Loucy (cell line): ENCODE measurements at regions not wholly inside any gene's neighbourhood (a gene's known extent, or its start where the extent isn't known, plus 50 kb on each side); places are given as distances from the start of the nearest gene placed in this dataset.
"Not testable (repeated sequence)": the region's sequence is repeated elsewhere in the genome, so short reads cannot be mapped to it uniquely, and the experiment has no call there.

Experiments used
- H2AFZ ChIP-seq: fragments of 200-600 bp; sonication (generic); 2 replicates; pipeline ENCODE4 v1.6.0; 2016; ENCODE audit warnings: antibody characterized with exemption, mild to moderate bottlenecking, low read length, moderate library complexity
- H3F3A ChIP-seq: fragments of 200-600 bp; 2 replicates; pipeline ENCODE4 v1.6.0; 2016; ENCODE audit warnings: antibody characterized with exemption, low read depth, mild to moderate bottlenecking
- H3K27me3 ChIP-seq: fragments of 200-600 bp; sonication (generic); 2 replicates; pipeline ENCODE4 v1.6.1; 2014; ENCODE audit warnings: low read length, mild to moderate bottlenecking; ENCODE audit not compliant: insufficient read depth, poor library complexity, severe bottlenecking
- H3K36me3 ChIP-seq: fragments of 200-600 bp; sonication (generic); 2 replicates; pipeline ENCODE4 v1.6.1; 2016; ENCODE audit warnings: low read length; ENCODE audit not compliant: insufficient read depth
- H3K4me1 ChIP-seq: fragments of 200-600 bp; sonication (generic); 2 replicates; pipeline ENCODE4 v1.5.1; 2014; ENCODE audit warnings: low read length, mild to moderate bottlenecking; ENCODE audit not compliant: insufficient read depth, poor library complexity, severe bottlenecking
- H3K4me2 ChIP-seq: fragments of 200-600 bp; sonication (generic); 2 replicates; pipeline ENCODE4 v1.6.0; 2014; ENCODE audit warnings: antibody characterized with exemption, low read length, low read depth, mild to moderate bottlenecking; ENCODE audit not compliant: poor library complexity, severe bottlenecking
- H3K4me3 ChIP-seq: fragments of 200-600 bp; sonication (generic); 2 replicates; pipeline ENCODE4 v1.5.1; 2014; ENCODE audit warnings: low read length, mild to moderate bottlenecking, mixed read lengths; ENCODE audit not compliant: poor library complexity, severe bottlenecking
- H3K79me2 ChIP-seq: fragments of 200-600 bp; sonication (generic); 2 replicates; pipeline ENCODE4 v1.6.1; 2014; ENCODE audit warnings: low read length; ENCODE audit not compliant: insufficient read depth
- H3K9ac ChIP-seq: fragments of 200-600 bp; sonication (generic); 2 replicates; pipeline ENCODE4 v1.6.0; 2014; ENCODE audit warnings: mild to moderate bottlenecking, low read depth, low read length, moderate library complexity; ENCODE audit not compliant: poor library complexity, severe bottlenecking
- H3K9me2 ChIP-seq: fragments of 200-600 bp; sonication (generic); replicated peaks from 2 replicates; pipeline ENCODE4 v1.6.1; 2016; ENCODE audit warnings: low read depth, low read length, mixed read lengths
- H3K9me3 ChIP-seq: fragments of 200-600 bp; sonication (generic); 2 replicates; pipeline ENCODE4 v1.6.1; 2014; ENCODE audit warnings: mild to moderate bottlenecking, antibody characterized with exemption, low read length, low read depth; ENCODE audit not compliant: insufficient read depth
- H4K20me1 ChIP-seq: fragments of 200-600 bp; sonication (generic); 2 replicates; pipeline ENCODE4 v1.6.0; 2014; ENCODE audit warnings: antibody characterized with exemption, low read length, mild to moderate bottlenecking; ENCODE audit not compliant: insufficient read depth, poor library complexity, severe bottlenecking
- CTCF ChIP-seq: fragments of 200-600 bp; sonication (generic); conservative IDR thresholded peaks from 2 replicates; pipeline ENCODE4 v1.5.1; 2014; ENCODE audit warnings: mild to moderate bottlenecking, antibody characterized with exemption, low read length
- EZH2phosphoT487 ChIP-seq: fragments of 200-600 bp; IDR thresholded peaks from 2 replicates; pipeline ENCODE4 v1.6.1; 2018; ENCODE audit warnings: antibody characterized with exemption, mild to moderate bottlenecking, moderate library complexity, borderline replicate concordance

GRCh38 chr11:50178737-50179136 lies 146.1 kb downstream of the OR4C45 start:
- Histone ChIP-seq H3K9me2 (no peaks in the 10 kb centered on the region), H3K79me2 (no peaks in the 10 kb centered on the region), H4K20me1 (no peaks in the 10 kb centered on the region), H3K27me3 (no peaks in the 10 kb centered on the region), H3K4me2 (no peak overlapping the region), H3F3A (no peaks in the 10 kb centered on the region), H3K9ac (no peak overlapping the region), H3K4me1 (no peaks in the 10 kb centered on the region), H3K4me3 (no peak overlapping the region), H3K9me3 (no peaks in the 10 kb centered on the region), H2AFZ (no peak overlapping the region), H3K36me3 (no peaks in the 10 kb centered on the region)
- TF ChIP-seq EZH2phosphoT487 = no peak
- no peak for TF ChIP-seq CTCF

- Histone ChIP-seq H2AFZ (no peak overlapping the region), H3K9me2 (no peaks in the 10 kb centered on the region), H3F3A (no peaks in the 10 kb centered on the region), H3K36me3 (no peaks in the 10 kb centered on the region), H3K27me3 (no peaks in the 10 kb centered on the region), H3K79me2 (no peaks in the 10 kb centered on the region), H3K9ac (no peak overlapping the region), H4K20me1 (no peaks in the 10 kb centered on the region), H3K4me3 (no peak overlapping the region), H3K4me1 (no peaks in the 10 kb centered on the region), H3K4me2 (no peak overlapping the region), H3K9me3 (no peaks in the 10 kb centered on the region)
- TF ChIP-seq CTCF = no peak
- no peak for TF ChIP-seq EZH2phosphoT487
Measured at GRCh38 chr11:50181334-50181733, 148.7 kb downstream of the OR4C45 start.

GRCh38 chr11:50182486-50182885 lies 149.8 kb downstream of the OR4C45 start:
- TF ChIP-seq CTCF (no peak), EZH2phosphoT487 (no peak)
- Histone ChIP-seq H3K9me3 (no peaks in the 10 kb centered on the region), H3K9me2 (no peaks in the 10 kb centered on the region), H2AFZ (no peak overlapping the region), H3K4me3 (no peak overlapping the region), H3F3A (no peaks in the 10 kb centered on the region), H3K4me1 (no peaks in the 10 kb centered on the region), H3K27me3 (no peaks in the 10 kb centered on the region), H3K79me2 (no peaks in the 10 kb centered on the region), H3K9ac (no peak overlapping the region), H3K36me3 (no peaks in the 10 kb centered on the region), H3K4me2 (no peak overlapping the region), H4K20me1 (no peaks in the 10 kb centered on the region)

GRCh38 chr11:50183170-50183569 lies 150.5 kb downstream of the OR4C45 start:
- not testable (repeated sequence) for H3K4me1 ChIP-seq, H3K4me2 ChIP-seq, H2AFZ ChIP-seq, H3K27me3 ChIP-seq, H3K9me3 ChIP-seq, H4K20me1 ChIP-seq, H3K4me3 ChIP-seq, H3K9ac ChIP-seq, H3K36me3 ChIP-seq, H3F3A ChIP-seq, H3K79me2 ChIP-seq, H3K9me2 ChIP-seq
